ENCODE measurements at regions not wholly inside any gene's neighbourhood (a gene's known extent, or its start where the extent isn't known, plus 50 kb on each side); places are given as distances from the start of the nearest gene placed in this dataset.
"Not testable (repeated sequence)": the region's sequence is repeated elsewhere in the genome, so short reads cannot be mapped to it uniquely, and the experiment has no call there.

GRCh38 chr10:44278837-44279324 is 106.0 kb downstream of the CXCL12 start:
- no peak for DNase-seq (ENCODE audit: low read depth, low spot score)

GRCh38 chr10:44268435-44268948 is 116.4 kb downstream of the CXCL12 start:
- DNase-seq (ENCODE audit: low read depth, low spot score): not testable (repeated sequence)

GRCh38 chr10:44267007-44267406 is 117.9 kb downstream of the CXCL12 start:
- no peak for DNase-seq (ENCODE audit: low read depth, low spot score)

GRCh38 chr10:44264244-44264643 is 120.7 kb downstream of the CXCL12 start:
- DNase-seq (ENCODE audit: low read depth, low spot score): no peak

- DNase-seq (ENCODE audit: low read depth, low spot score): no peak
These were observed 121.1 kb downstream of the CXCL12 start for GRCh38 chr10:44263771-44264170.

- no peak for DNase-seq (ENCODE audit: low read depth, low spot score)
These were observed 122.2 kb downstream of the CXCL12 start for GRCh38 chr10:44262551-44263251.

- no peak for DNase-seq (ENCODE audit: low read depth, low spot score)
These were observed 123.0 kb downstream of the CXCL12 start for GRCh38 chr10:44261710-44262455.

- no peak for DNase-seq (ENCODE audit: low read depth, low spot score)
These were observed 123.6 kb downstream of the CXCL12 start for GRCh38 chr10:44261296-44261695.

GRCh38 chr10:44260286-44260928 is 124.5 kb downstream of the CXCL12 start:
- no peak for DNase-seq (ENCODE audit: low read depth, low spot score)

GRCh38 chr10:44259090-44259874 is 125.6 kb downstream of the CXCL12 start:
- DNase-seq (ENCODE audit: low read depth, low spot score): no peak

- DNase-seq (ENCODE audit: low read depth, low spot score): no peak
These were observed 126.3 kb downstream of the CXCL12 start for GRCh38 chr10:44258460-44259089.

GRCh38 chr10:44258019-44258418 is 126.9 kb downstream of the CXCL12 start:
- no peak for DNase-seq (ENCODE audit: low read depth, low spot score)

GRCh38 chr10:44253769-44254462 is 131.0 kb downstream of the CXCL12 start:
- DNase-seq (ENCODE audit: low read depth, low spot score): peak; percentile 84

- not testable (repeated sequence) for DNase-seq (ENCODE audit: low read depth, low spot score)
These were observed 132.3 kb downstream of the CXCL12 start for GRCh38 chr10:44252631-44253030.

- not testable (repeated sequence) for DNase-seq (ENCODE audit: low read depth, low spot score)
These were observed 135.0 kb downstream of the CXCL12 start for GRCh38 chr10:44249933-44250332.

GRCh38 chr10:44249490-44249889 is 135.4 kb downstream of the CXCL12 start:
- DNase-seq (ENCODE audit: low read depth, low spot score): no peak

- DNase-seq (ENCODE audit: low read depth, low spot score): not testable (repeated sequence)
These were observed 138.2 kb downstream of the CXCL12 start for GRCh38 chr10:44246700-44247099.

GRCh38 chr10:44246287-44246686 is 138.6 kb downstream of the CXCL12 start:
- DNase-seq (ENCODE audit: low read depth, low spot score): not testable (repeated sequence)

GRCh38 chr10:44245601-44245938 is 139.3 kb downstream of the CXCL12 start:
- DNase-seq (ENCODE audit: low read depth, low spot score): no peak
